ENCODE measurements at regions not wholly inside any gene's neighbourhood (a gene's known extent, or its start where the extent isn't known, plus 50 kb on each side); places are given as distances from the start of the nearest gene placed in this dataset.
"Not testable (repeated sequence)": the region's sequence is repeated elsewhere in the genome, so short reads cannot be mapped to it uniquely, and the experiment has no call there.

GRCh38 chr6:27791182-27791943, 120.8 kb downstream of the OR2B2 start:
- H3K36me3 ChIP-seq (ENCODE audit: control insufficient read depth in 2 of 2, extremely low read depth in 1 of 2, insufficient read depth in 1 of 2, low read length in 1 of 2): no peaks in the 10 kb centered on the region
- no peaks in the 10 kb centered on the region for H3K9me3 ChIP-seq
- ChIA-PET CTCF (interaction anchor here in 1 of 2 donors (0.6 kb wide), 1 partner anchor 644 kb away, joined by 3 read pairs; a partner anchor contains a TSS), POLR2A (no interaction called here)
- Mint-ChIP-seq H3K9me3 (no peaks in the 10 kb centered on the region), H3K27ac (no peak overlapping the region), H3K4me1 (peaks cover 23 to 26% (median 23%) of the 10 kb centered on the region in 3 donors), H3K4me3 (peak overlapping the region; percentile 74 to 78 (median 76)), H3K27me3 (peaks cover 14 to 22% of the 10 kb centered on the region in 2 donors), H3K36me3 (no peaks in the 10 kb centered on the region)
- peaks cover 0 to 22% of the 10 kb centered on the region in 2 experiments for H3K27me3 ChIP-seq (replicated peaks in 1 of 2; ENCODE audit: control insufficient read depth in 2 of 2, extremely low read depth in 1 of 2, insufficient read depth in 2 of 2, low read length in 1 of 2)
- WGBS (ENCODE audit: insufficient coverage): 5% methylated on average over 13 of the region's 22 CpGs
- ATAC-seq (replicated peaks in 1 of 4): no peak
- peak overlapping the region; percentile 33 to 44 for H3K4me3 ChIP-seq (ENCODE audit: control insufficient read depth in 1 of 2, extremely low read depth in 1 of 2, low read length in 1 of 2)
- no peak for DNase-seq
- H3K4me1 ChIP-seq (ENCODE audit: control insufficient read depth in 1 of 2, extremely low read depth in 1 of 2, insufficient read depth in 2 of 2, low read length in 2 of 2): peaks cover 11 to 20% of the 10 kb centered on the region in 2 experiments
- no peak overlapping the region for H3K27ac ChIP-seq (ENCODE audit: low read length)

GRCh38 chr6:27788376-27788775, 123.8 kb downstream of the OR2B2 start:
- DNase-seq; H3K27ac Mint-ChIP-seq; H3K4me3 ChIP-seq (ENCODE audit: control insufficient read depth in 1 of 2, extremely low read depth in 1 of 2, low read length in 1 of 2); ATAC-seq (replicated peaks in 1 of 4); H3K9me3 ChIP-seq; H3K27ac ChIP-seq (ENCODE audit: low read length); H3K9me3 Mint-ChIP-seq; H3K36me3 ChIP-seq (ENCODE audit: control insufficient read depth in 2 of 2, extremely low read depth in 1 of 2, insufficient read depth in 1 of 2, low read length in 1 of 2); POLR2A ChIA-PET; H3K4me3 Mint-ChIP-seq; H3K36me3 Mint-ChIP-seq: not testable (repeated sequence)
- Mint-ChIP-seq H3K27me3 (peaks cover 29 to 34% of the 10 kb centered on the region in 2 donors), H3K4me1 (peaks cover 19 to 21% (median 20%) of the 10 kb centered on the region in 3 donors)
- Histone ChIP-seq H3K27me3 (replicated peaks in 1 of 2; ENCODE audit: control insufficient read depth in 2 of 2, extremely low read depth in 1 of 2, insufficient read depth in 2 of 2, low read length in 1 of 2) (peaks cover 0 to 31% of the 10 kb centered on the region in 2 experiments), H3K4me1 (ENCODE audit: control insufficient read depth in 1 of 2, extremely low read depth in 1 of 2, insufficient read depth in 2 of 2, low read length in 2 of 2) (peaks cover 11 to 20% of the 10 kb centered on the region in 2 experiments)
- CTCF ChIA-PET: interaction anchor here in 1 of 2 donors (1.4 to 1.7 kb wide), 3 partner anchors 16 to 627 kb away, joined by 3 to 9 read pairs (median 4); no protein-coding TSS in a partner anchor
- 96% methylated on average over 13 of the region's 17 CpGs for WGBS (ENCODE audit: insufficient coverage)

DNA sequence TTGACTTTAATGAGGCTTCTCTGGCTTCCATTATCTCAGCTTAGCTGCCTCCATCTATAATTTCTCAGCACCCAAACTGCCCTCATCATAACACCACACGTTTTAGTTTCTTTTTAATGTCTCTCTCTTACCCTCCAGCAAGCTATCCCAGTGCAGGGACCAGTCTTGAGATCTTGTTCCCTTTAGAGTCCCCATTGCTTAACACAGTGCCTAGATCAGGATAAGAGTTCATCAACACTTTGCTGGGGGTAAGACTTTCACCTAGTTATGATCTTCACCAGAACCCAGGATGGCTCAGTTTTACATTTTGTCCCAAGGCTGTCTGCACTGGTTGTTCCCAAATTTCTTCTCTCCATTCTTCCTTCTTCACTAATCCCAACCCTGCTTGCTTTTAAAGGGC, 126.1 kb downstream of the OR2B2 start:
- peaks cover 0 to 21% of the 10 kb centered on the region in 2 experiments for H3K27me3 ChIP-seq (replicated peaks in 1 of 2; ENCODE audit: control insufficient read depth in 2 of 2, extremely low read depth in 1 of 2, insufficient read depth in 2 of 2, low read length in 1 of 2)
- DNase-seq (no peak), ATAC-seq (replicated peaks in 1 of 4) (no peak)
- H3K36me3 ChIP-seq (ENCODE audit: control insufficient read depth in 2 of 2, extremely low read depth in 1 of 2, insufficient read depth in 1 of 2, low read length in 1 of 2): no peaks in the 10 kb centered on the region
- H3K27ac Mint-ChIP-seq: no peak overlapping the region
- no CpG with 5 or more reads among the region's 1 CpG for WGBS (ENCODE audit: insufficient coverage)
- no peaks in the 10 kb centered on the region for H3K9me3 Mint-ChIP-seq
- no peaks in the 10 kb centered on the region for H3K4me1 Mint-ChIP-seq
- H3K4me3 Mint-ChIP-seq: no peak overlapping the region
- ChIA-PET CTCF (interaction anchor here in 1 of 2 donors (1.8 kb wide), 1 partner anchor 14 kb away, joined by 5 read pairs; no protein-coding TSS in a partner anchor), POLR2A (no interaction called here)
- H3K27me3 Mint-ChIP-seq: peaks cover 25% of the 10 kb centered on the region in 2 donors
- H3K36me3 Mint-ChIP-seq: no peaks in the 10 kb centered on the region
- H3K4me1 ChIP-seq (ENCODE audit: control insufficient read depth in 1 of 2, extremely low read depth in 1 of 2, insufficient read depth in 2 of 2, low read length in 2 of 2): no peaks in the 10 kb centered on the region
- no peak overlapping the region for H3K27ac ChIP-seq (ENCODE audit: low read length)
- H3K4me3 ChIP-seq (ENCODE audit: control insufficient read depth in 1 of 2, extremely low read depth in 1 of 2, low read length in 1 of 2): no peak overlapping the region
- no peaks in the 10 kb centered on the region for H3K9me3 ChIP-seq

DNA sequence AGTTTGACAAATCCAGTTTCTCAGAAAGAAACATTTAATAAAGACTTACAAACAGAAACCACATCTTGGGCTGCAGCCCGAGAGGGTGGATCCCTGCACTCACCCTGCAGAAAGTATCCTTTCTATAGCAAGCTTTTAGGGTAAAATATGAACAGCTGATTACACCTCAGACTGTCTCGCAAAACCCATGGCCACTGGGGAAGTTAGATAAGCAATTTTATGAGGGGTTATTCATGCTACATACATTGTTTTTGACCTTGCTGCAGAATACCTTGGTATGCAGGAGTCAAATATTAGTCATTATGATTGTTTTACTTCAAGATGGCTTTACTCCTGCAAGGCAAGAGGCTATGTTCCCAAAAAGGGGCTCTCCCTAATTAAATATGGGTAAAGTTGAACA, 126.9 kb downstream of the OR2B2 start:
- DNase-seq: no peak
- WGBS (ENCODE audit: insufficient coverage): no CpG with 5 or more reads among the region's 2 CpGs
- peaks cover 0 to 21% of the 10 kb centered on the region in 2 experiments for H3K27me3 ChIP-seq (replicated peaks in 1 of 2; ENCODE audit: control insufficient read depth in 2 of 2, extremely low read depth in 1 of 2, insufficient read depth in 2 of 2, low read length in 1 of 2)
- Mint-ChIP-seq H3K27ac (no peak overlapping the region), H3K9me3 (no peaks in the 10 kb centered on the region), H3K4me3 (no peak overlapping the region), H3K4me1 (no peaks in the 10 kb centered on the region), H3K36me3 (no peaks in the 10 kb centered on the region), H3K27me3 (peaks cover 25 to 26% of the 10 kb centered on the region in 2 donors)
- POLR2A ChIA-PET: no interaction called here
- no peak overlapping the region for H3K27ac ChIP-seq (ENCODE audit: low read length)
- no peaks in the 10 kb centered on the region for H3K9me3 ChIP-seq
- H3K4me1 ChIP-seq (ENCODE audit: control insufficient read depth in 1 of 2, extremely low read depth in 1 of 2, insufficient read depth in 2 of 2, low read length in 2 of 2): no peaks in the 10 kb centered on the region
- no peak overlapping the region for H3K4me3 ChIP-seq (ENCODE audit: control insufficient read depth in 1 of 2, extremely low read depth in 1 of 2, low read length in 1 of 2)
- ATAC-seq (replicated peaks in 1 of 4): no peak
- H3K36me3 ChIP-seq (ENCODE audit: control insufficient read depth in 2 of 2, extremely low read depth in 1 of 2, insufficient read depth in 1 of 2, low read length in 1 of 2): no peaks in the 10 kb centered on the region
- CTCF ChIA-PET: interaction anchor here in 1 of 2 donors (1.6 to 1.8 kb wide), 2 partner anchors 10 to 13 kb away, joined by 4 to 5 read pairs; no protein-coding TSS in a partner anchor

DNA sequence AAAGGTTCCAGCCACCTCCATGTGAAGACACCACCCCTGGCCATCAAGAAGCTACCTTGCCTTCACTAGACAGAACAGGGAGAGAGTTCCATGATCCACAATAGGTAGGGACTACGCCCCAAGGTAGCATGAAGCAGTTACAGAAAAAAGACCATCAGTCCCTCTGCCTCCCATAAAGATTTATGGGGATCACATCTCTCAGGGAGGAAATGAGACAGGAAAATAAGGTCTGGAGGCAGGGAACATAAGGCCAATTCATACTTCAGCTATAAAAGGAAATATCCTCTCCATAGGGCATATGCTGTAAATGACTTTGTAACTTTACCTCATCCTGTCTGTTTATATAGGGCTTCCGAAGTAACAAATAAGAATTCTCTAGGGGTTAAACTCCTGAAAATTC, 129.4 kb downstream of the OR2B2 start:
- Histone ChIP-seq H3K27ac (ENCODE audit: low read length) (no peak overlapping the region), H3K9me3 (no peaks in the 10 kb centered on the region), H3K27me3 (replicated peaks in 1 of 2; ENCODE audit: control insufficient read depth in 2 of 2, extremely low read depth in 1 of 2, insufficient read depth in 2 of 2, low read length in 1 of 2) (peaks cover 0 to 8% of the 10 kb centered on the region in 2 experiments), H3K36me3 (ENCODE audit: control insufficient read depth in 2 of 2, extremely low read depth in 1 of 2, insufficient read depth in 1 of 2, low read length in 1 of 2) (no peaks in the 10 kb centered on the region), H3K4me3 (ENCODE audit: control insufficient read depth in 1 of 2, extremely low read depth in 1 of 2, low read length in 1 of 2) (no peak overlapping the region), H3K4me1 (ENCODE audit: control insufficient read depth in 1 of 2, extremely low read depth in 1 of 2, insufficient read depth in 2 of 2, low read length in 2 of 2) (no peaks in the 10 kb centered on the region)
- Mint-ChIP-seq H3K4me1 (no peaks in the 10 kb centered on the region), H3K4me3 (no peak overlapping the region), H3K27me3 (peaks cover 18 to 22% of the 10 kb centered on the region in 2 donors), H3K36me3 (no peaks in the 10 kb centered on the region), H3K27ac (no peak overlapping the region), H3K9me3 (no peaks in the 10 kb centered on the region)
- ChIA-PET POLR2A (no interaction called here), CTCF (interaction anchor here in 1 of 2 donors (1.0 kb wide), 1 partner anchor 11 kb away, joined by 3 read pairs; no protein-coding TSS in a partner anchor)
- no CpG with 5 or more reads among the region's 2 CpGs for whole genome bisulfite sequencing (ENCODE audit: insufficient coverage)
- ATAC-seq (replicated peaks in 1 of 4): no peak
- no peak for DNase-seq

DNA sequence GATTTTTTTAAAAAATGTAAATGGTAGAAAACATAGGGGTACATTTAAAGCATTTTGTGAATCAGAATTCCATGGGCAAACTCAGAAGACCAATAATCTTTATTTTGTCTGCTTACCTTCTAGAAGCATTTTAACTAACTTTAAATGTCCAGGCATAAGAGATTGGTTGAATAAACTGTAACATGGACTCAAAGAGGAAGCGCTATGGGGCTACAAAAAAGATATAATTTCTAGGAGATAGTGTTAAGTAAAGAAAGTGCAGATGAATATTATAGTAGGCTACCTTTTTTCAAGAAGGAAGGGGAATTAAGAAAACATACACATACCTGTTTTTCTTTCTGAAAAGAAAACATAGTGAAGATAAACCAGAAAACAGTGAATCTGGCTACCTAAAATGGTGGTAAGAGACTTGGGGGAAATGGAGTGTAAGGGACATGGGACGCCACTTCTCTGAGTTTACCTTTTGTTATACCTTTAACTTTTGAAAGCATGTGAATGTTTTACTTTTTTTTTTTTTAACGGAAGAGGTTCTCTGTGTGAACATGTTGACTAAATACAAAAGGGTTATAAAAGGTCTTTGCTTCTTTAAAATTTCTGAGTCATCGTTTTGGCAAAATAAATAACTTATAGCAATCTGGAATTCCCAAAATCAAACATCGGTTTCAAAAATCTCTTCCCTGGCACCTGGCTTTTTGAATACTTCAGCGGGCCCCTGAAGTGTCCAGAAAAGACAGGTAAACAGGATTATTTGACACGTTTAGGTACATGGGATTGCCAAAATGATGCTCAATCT, 133.4 kb downstream of the OR2B2 start:
- no peak overlapping the region for H3K4me3 Mint-ChIP-seq
- ChIA-PET CTCF (interaction anchor here in 1 of 2 donors (0.6 to 1.2 kb wide), 2 partner anchors 9 to 117 kb away, joined by 3 to 4 read pairs; no protein-coding TSS in a partner anchor), POLR2A (no interaction called here)
- WGBS (ENCODE audit: insufficient coverage): 80% methylated on average over 1 of the region's 7 CpGs
- Histone ChIP-seq H3K27ac (ENCODE audit: low read length) (no peak overlapping the region), H3K36me3 (ENCODE audit: control insufficient read depth in 2 of 2, extremely low read depth in 1 of 2, insufficient read depth in 1 of 2, low read length in 1 of 2) (no peaks in the 10 kb centered on the region), H3K4me3 (ENCODE audit: control insufficient read depth in 1 of 2, extremely low read depth in 1 of 2, low read length in 1 of 2) (no peak overlapping the region), H3K4me1 (ENCODE audit: control insufficient read depth in 1 of 2, extremely low read depth in 1 of 2, insufficient read depth in 2 of 2, low read length in 2 of 2) (no peaks in the 10 kb centered on the region), H3K9me3 (no peaks in the 10 kb centered on the region), H3K27me3 (replicated peaks in 1 of 2; ENCODE audit: control insufficient read depth in 2 of 2, extremely low read depth in 1 of 2, insufficient read depth in 2 of 2, low read length in 1 of 2) (peaks cover 0 to 3% of the 10 kb centered on the region in 2 experiments)
- DNase-seq: no peak
- ATAC-seq (replicated peaks in 1 of 4): no peak
- H3K27ac Mint-ChIP-seq: no peak overlapping the region
- H3K4me1 Mint-ChIP-seq: no peaks in the 10 kb centered on the region
- H3K36me3 Mint-ChIP-seq: no peaks in the 10 kb centered on the region
- H3K9me3 Mint-ChIP-seq: no peaks in the 10 kb centered on the region
- peaks cover 8 to 20% of the 10 kb centered on the region in 2 donors for H3K27me3 Mint-ChIP-seq
